GM19324 (cell line): ENCODE measurements at regions not wholly inside any gene's neighbourhood (a gene's known extent, or its start where the extent isn't known, plus 50 kb on each side); places are given as distances from the start of the nearest gene placed in this dataset.

Source experiments
- ATAC-seq: cut with Tn5 transposase; IDR thresholded peaks from one replicate; pipeline ENCODE4 v1.9.1; 2021; ENCODE audit warnings: mild to moderate bottlenecking, moderate library complexity; ENCODE audit not compliant: unreplicated experiment, low FRiP score

GRCh38 chr10:1881636-1882035 is 144.3 kb upstream of the ADARB2 start:
- no peak for ATAC-seq

- no peak for ATAC-seq
Observed at GRCh38 chr10:1874533-1874932, 137.2 kb upstream of the ADARB2 start.

- no peak for ATAC-seq
Observed at GRCh38 chr10:1873661-1874315, 136.5 kb upstream of the ADARB2 start.

- no peak for ATAC-seq
Observed at GRCh38 chr10:1872151-1872726, 134.9 kb upstream of the ADARB2 start.

- ATAC-seq = no peak
Observed at GRCh38 chr10:1870491-1870890, 133.2 kb upstream of the ADARB2 start.

- no peak for ATAC-seq
Observed at GRCh38 chr10:1869861-1870260, 132.5 kb upstream of the ADARB2 start.

GRCh38 chr10:1860351-1860750 is 123.0 kb upstream of the ADARB2 start:
- ATAC-seq = no peak

- no peak for ATAC-seq
Observed at GRCh38 chr10:1858547-1858946, 121.2 kb upstream of the ADARB2 start.

- ATAC-seq = no peak
Observed at GRCh38 chr10:1858048-1858447, 120.7 kb upstream of the ADARB2 start.

- no peak for ATAC-seq
Observed at GRCh38 chr10:1855911-1856310, 118.6 kb upstream of the ADARB2 start.

- no peak for ATAC-seq
Observed at GRCh38 chr10:1854271-1854670, 116.9 kb upstream of the ADARB2 start.

GRCh38 chr10:1853801-1854200 is 116.5 kb upstream of the ADARB2 start:
- no peak for ATAC-seq

- no peak for ATAC-seq
Observed at GRCh38 chr10:1852841-1853240, 115.5 kb upstream of the ADARB2 start.

GRCh38 chr10:1851762-1852161 is 114.4 kb upstream of the ADARB2 start:
- ATAC-seq = no peak

GRCh38 chr10:1850971-1851527 is 113.7 kb upstream of the ADARB2 start:
- ATAC-seq = no peak

GRCh38 chr10:1847361-1847760 is 110.0 kb upstream of the ADARB2 start:
- ATAC-seq = no peak

GRCh38 chr10:1846032-1846431 is 108.7 kb upstream of the ADARB2 start:
- no peak for ATAC-seq

- ATAC-seq = no peak
Observed at GRCh38 chr10:1841759-1842158, 104.4 kb upstream of the ADARB2 start.

- ATAC-seq = no peak
Observed at GRCh38 chr10:1829712-1830111, 92.4 kb upstream of the ADARB2 start.

GRCh38 chr10:1824928-1825327 is 87.6 kb upstream of the ADARB2 start:
- ATAC-seq = peak; percentile 46

- ATAC-seq = no peak
Observed at GRCh38 chr10:1814556-1814955, 77.2 kb upstream of the ADARB2 start.

GRCh38 chr10:1809139-1809741 is 71.9 kb upstream of the ADARB2 start:
- ATAC-seq = no peak
